ENCODE measurements at regions not wholly inside any gene's neighbourhood (a gene's known extent, or its start where the extent isn't known, plus 50 kb on each side); places are given as distances from the start of the nearest gene placed in this dataset.
A peak's percentile ranks its signal among the peaks of the same experiment; 100 is the strongest.

- H3K27me3 Mint-ChIP-seq, result no peaks in the 10 kb centered on the region
- H3K4me1 Mint-ChIP-seq, result peaks cover 2 to 10% (median 4%) of the 10 kb centered on the region in 4 donors
- H3K9me3 Mint-ChIP-seq, result no peaks in the 10 kb centered on the region
- no peak overlapping the region for H3K4me3 Mint-ChIP-seq
- H3K36me3 Mint-ChIP-seq, result no peaks in the 10 kb centered on the region
- no peak overlapping the region for H3K27ac Mint-ChIP-seq
- ATAC-seq (no peak), DNase-seq (no peak)
- POLR2A ChIA-PET, result no interaction called here
Observed at GRCh38 chr1:58993403-58993802, 209.6 kb upstream of the JUN start.

DNA sequence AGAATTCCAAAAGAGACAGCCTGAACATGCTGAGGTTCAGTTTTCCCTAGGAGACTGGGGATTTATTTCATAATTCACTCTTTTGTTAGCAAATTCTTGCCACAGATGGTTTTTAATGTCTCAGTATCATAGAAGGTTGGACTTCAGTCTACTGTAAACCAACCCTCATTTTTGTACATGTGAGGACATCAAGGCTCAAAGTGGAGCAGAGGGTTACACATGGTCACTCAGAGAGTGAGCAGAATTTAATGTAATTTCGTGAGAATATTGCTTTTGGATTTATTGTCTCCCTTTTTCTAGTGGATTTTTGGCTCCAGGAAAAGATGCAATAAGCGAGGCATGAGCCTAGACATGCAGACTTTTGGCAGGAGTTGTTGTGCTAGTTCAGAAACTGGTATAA lies 210.8 kb upstream of the JUN start:
- Mint-ChIP-seq H3K36me3 (no peaks in the 10 kb centered on the region), H3K4me1 (peaks cover 0 to 13% (median 4%) of the 10 kb centered on the region in 4 donors), H3K4me3 (no peak overlapping the region), H3K27ac (no peak overlapping the region), H3K27me3 (no peaks in the 10 kb centered on the region), H3K9me3 (peaks cover 0 to 4% (median 0%) of the 10 kb centered on the region in 9 donors)
- POLR2A ChIA-PET, result interaction anchor here (0.7 kb wide), 1 partner anchor 8 kb away, joined by 3 read pairs; no protein-coding TSS in a partner anchor
- ATAC-seq, result no peak
- no peak for DNase-seq

GRCh38 chr1:58996341-58997059 lies 212.7 kb upstream of the JUN start:
- no peaks in the 10 kb centered on the region for H3K27me3 Mint-ChIP-seq
- DNase-seq (no peak), ATAC-seq (no peak)
- no peak overlapping the region for H3K27ac Mint-ChIP-seq
- H3K36me3 Mint-ChIP-seq, result peaks cover 0 to 5% (median 3%) of the 10 kb centered on the region in 3 donors
- H3K9me3 Mint-ChIP-seq, result peaks cover 0 to 7% (median 0%) of the 10 kb centered on the region in 9 donors
- no peak overlapping the region for H3K4me3 Mint-ChIP-seq
- peaks cover 0 to 6% (median 4%) of the 10 kb centered on the region in 4 donors for H3K4me1 Mint-ChIP-seq
- POLR2A ChIA-PET, result no interaction called here

DNA sequence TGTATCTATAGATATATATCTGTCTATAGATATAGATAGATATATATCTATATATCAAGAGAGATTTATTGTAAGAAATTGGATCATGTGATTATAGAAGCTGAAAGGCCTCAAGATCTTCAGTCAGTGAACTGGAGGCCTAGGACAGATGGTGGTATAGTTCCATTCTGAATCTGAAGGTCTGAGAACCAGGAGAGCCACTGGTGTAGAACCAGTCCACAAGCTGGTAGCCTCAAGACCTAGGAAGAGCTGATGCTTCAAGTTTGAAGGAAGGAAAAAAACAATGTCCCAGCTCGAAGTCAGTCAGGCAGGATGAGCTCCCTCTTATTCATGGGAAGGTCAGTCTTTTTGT lies 213.2 kb upstream of the JUN start:
- DNase-seq, result no peak
- Mint-ChIP-seq H3K4me3 (no peak overlapping the region), H3K36me3 (peaks cover 0 to 5% (median 3%) of the 10 kb centered on the region in 3 donors), H3K27me3 (no peaks in the 10 kb centered on the region), H3K27ac (peak overlapping the region in 1 of 10 donors; percentile 35), H3K9me3 (peaks cover 0 to 7% (median 0%) of the 10 kb centered on the region in 9 donors), H3K4me1 (peaks cover 0 to 6% (median 3%) of the 10 kb centered on the region in 4 donors)
- ATAC-seq, result no peak
- POLR2A ChIA-PET, result no interaction called here

DNA sequence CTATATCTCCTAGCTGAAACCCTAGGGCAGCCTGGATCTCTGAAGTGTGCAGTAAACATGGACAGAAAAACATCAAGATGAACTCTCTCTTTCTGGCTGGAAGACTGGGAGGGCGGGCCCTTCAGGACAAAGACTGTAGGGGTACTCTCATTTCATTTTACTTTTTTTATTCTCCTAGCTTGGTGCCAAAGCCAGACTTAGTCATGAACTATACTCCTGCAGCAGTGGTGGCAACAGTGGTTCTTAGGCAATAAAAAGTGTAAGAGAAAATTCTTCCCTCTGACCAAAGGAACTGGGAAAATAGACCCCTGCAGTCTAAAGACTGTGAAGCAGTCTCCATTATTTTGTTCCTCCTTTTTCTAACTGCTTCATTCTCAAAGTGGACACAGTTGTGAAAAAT lies 213.8 kb upstream of the JUN start:
- H3K4me1 Mint-ChIP-seq, result peaks cover 0 to 6% (median 3%) of the 10 kb centered on the region in 4 donors
- no peaks in the 10 kb centered on the region for H3K27me3 Mint-ChIP-seq
- POLR2A ChIA-PET, result no interaction called here
- no peak for ATAC-seq
- no peak overlapping the region for H3K4me3 Mint-ChIP-seq
- H3K9me3 Mint-ChIP-seq, result peaks cover 0 to 7% (median 0%) of the 10 kb centered on the region in 9 donors
- H3K27ac Mint-ChIP-seq, result no peak overlapping the region
- H3K36me3 Mint-ChIP-seq, result peaks cover 0 to 5% (median 3%) of the 10 kb centered on the region in 3 donors
- no peak for DNase-seq

DNA sequence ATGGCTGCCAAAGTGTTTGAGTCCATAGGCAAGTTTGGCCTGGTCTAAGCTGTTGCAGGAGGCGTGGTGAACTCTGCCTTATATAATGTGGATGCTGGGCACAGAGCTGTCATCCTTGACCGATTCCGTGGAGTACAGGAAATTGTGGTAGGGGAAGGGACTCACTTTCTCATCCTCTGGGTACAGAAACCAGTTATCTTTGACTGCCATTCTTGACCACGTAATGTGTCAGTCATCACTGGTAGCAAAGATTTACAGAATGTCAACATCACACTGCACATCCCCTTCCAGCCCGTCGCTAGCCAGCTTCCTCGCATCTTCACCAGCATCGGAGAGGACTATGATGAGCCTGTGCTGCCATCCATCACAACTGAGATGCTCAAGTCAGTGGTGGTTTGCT lies 215.8 kb upstream of the JUN start:
- Mint-ChIP-seq H3K9me3 (peaks cover 0 to 7% (median 0%) of the 10 kb centered on the region in 9 donors), H3K4me3 (no peak overlapping the region), H3K27ac (no peak overlapping the region), H3K27me3 (no peaks in the 10 kb centered on the region), H3K4me1 (peaks cover 2 to 13% (median 3%) of the 10 kb centered on the region in 4 donors), H3K36me3 (peaks cover 0 to 5% (median 3%) of the 10 kb centered on the region in 3 donors)
- DNase-seq (no peak), ATAC-seq (no peak)
- POLR2A ChIA-PET, result no interaction called here

DNA sequence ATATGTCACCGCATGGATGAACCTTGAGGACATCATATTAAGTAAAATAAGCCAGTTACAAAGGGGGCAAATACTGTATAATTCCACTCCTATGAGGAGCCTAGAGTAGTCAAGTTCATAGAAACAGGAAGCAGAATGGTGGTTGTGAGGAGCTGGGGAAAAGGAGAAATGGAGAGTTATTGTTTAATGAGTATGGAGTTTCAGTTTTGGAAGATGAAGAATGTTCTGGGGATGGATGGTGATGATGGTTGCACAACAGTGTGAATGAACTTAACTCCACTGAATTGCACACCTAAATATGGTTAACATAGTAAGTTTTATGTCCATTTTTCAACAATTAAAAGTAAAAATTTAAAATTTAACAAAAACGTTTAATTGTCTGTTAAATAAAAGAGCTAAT lies 220.9 kb upstream of the JUN start:
- Mint-ChIP-seq H3K9me3 (peaks cover 0 to 2% (median 0%) of the 10 kb centered on the region in 9 donors), H3K4me3 (peak overlapping the region in 6 of 10 donors; percentile 5 to 49 (median 28)), H3K27ac (peak overlapping the region in 6 of 10 donors; percentile 0 to 75 (median 48)), H3K36me3 (peaks cover 0 to 5% (median 3%) of the 10 kb centered on the region in 3 donors), H3K4me1 (peaks cover 11 to 59% (median 28%) of the 10 kb centered on the region in 4 donors), H3K27me3 (peaks cover 0 to 2% (median 0%) of the 10 kb centered on the region in 5 donors)
- ATAC-seq, result no peak
- POLR2A ChIA-PET, result no interaction called here
- no peak for DNase-seq

DNA sequence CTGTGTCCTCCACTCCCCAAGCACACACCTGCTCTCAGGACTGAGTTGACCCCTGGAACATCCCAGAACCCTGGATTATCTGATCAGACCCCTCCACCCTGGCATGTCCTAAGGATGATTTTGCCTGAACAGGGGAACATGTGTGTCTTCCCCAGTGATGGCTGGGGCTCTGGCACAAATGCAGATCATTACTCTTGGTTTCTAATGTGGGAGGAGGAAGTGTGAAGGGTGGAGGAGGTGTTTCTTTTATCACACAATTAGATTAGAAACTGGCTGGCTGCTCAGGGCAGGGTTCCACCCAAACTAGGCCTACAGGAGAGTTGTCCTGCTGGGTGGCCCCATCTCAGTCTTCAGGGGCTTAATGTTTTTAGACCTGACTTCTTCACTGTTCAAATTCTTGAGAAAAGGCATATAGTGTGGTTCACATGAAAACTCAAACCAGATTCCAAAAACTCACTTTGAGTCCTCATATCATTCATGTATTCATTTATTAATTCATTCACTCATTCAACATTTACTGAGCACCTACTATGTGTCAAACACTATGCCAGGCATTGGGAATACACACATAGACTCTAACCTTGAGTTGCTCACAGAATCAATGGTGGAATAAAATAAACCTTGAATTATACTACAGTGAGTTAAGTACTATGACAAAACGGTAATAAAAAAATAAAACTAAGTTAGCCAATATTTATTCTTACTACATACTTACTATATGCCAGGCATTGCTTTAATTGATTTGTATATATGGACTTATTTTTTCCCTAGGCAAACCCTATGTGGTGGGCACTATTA lies 221.8 kb upstream of the JUN start:
- Mint-ChIP-seq H3K9me3 (no peaks in the 10 kb centered on the region), H3K27me3 (peaks cover 0 to 2% (median 0%) of the 10 kb centered on the region in 5 donors), H3K36me3 (peaks cover 0 to 2% (median under 1%) of the 10 kb centered on the region in 3 donors), H3K4me3 (peak overlapping the region in 5 of 10 donors; percentile 11 to 49 (median 26)), H3K27ac (peak overlapping the region in 5 of 10 donors; percentile 4 to 86 (median 75)), H3K4me1 (peaks cover 11 to 60% (median 28%) of the 10 kb centered on the region in 4 donors)
- POLR2A ChIA-PET, result no interaction called here
- DNase-seq (no peak), ATAC-seq (no peak)

- DNase-seq (no peak), ATAC-seq (no peak)
- Mint-ChIP-seq H3K36me3 (no peaks in the 10 kb centered on the region), H3K9me3 (no peaks in the 10 kb centered on the region), H3K4me3 (no peak overlapping the region), H3K27ac (peak overlapping the region in 4 of 10 donors; percentile 20 to 86 (median 74)), H3K4me1 (peaks cover 11 to 61% (median 28%) of the 10 kb centered on the region in 4 donors), H3K27me3 (peaks cover 0 to 2% (median 0%) of the 10 kb centered on the region in 5 donors)
- POLR2A ChIA-PET, result no interaction called here
Observed at GRCh38 chr1:59006289-59006658, 222.4 kb upstream of the JUN start.

GRCh38 chr1:59006932-59007331 lies 223.1 kb upstream of the JUN start:
- no peaks in the 10 kb centered on the region for H3K9me3 Mint-ChIP-seq
- ATAC-seq (no peak), DNase-seq (no peak)
- POLR2A ChIA-PET, result no interaction called here
- H3K27ac Mint-ChIP-seq, result peak overlapping the region in 3 of 10 donors; percentile 2 to 38 (median 5)
- peaks cover 11 to 65% (median 28%) of the 10 kb centered on the region in 4 donors for H3K4me1 Mint-ChIP-seq
- H3K4me3 Mint-ChIP-seq, result peak overlapping the region in 1 of 10 donors; percentile 42
- peaks cover 0 to 2% (median 0%) of the 10 kb centered on the region in 5 donors for H3K27me3 Mint-ChIP-seq
- no peaks in the 10 kb centered on the region for H3K36me3 Mint-ChIP-seq

GRCh38 chr1:59007429-59007819 lies 223.6 kb upstream of the JUN start:
- ATAC-seq (no peak), DNase-seq (no peak)
- peaks cover 0 to 2% (median 0%) of the 10 kb centered on the region in 5 donors for H3K27me3 Mint-ChIP-seq
- no peaks in the 10 kb centered on the region for H3K36me3 Mint-ChIP-seq
- no peaks in the 10 kb centered on the region for H3K9me3 Mint-ChIP-seq
- H3K27ac Mint-ChIP-seq, result peak overlapping the region in 3 of 10 donors; percentile 2 to 38 (median 5)
- POLR2A ChIA-PET, result no interaction called here
- H3K4me1 Mint-ChIP-seq, result peaks cover 11 to 67% (median 28%) of the 10 kb centered on the region in 4 donors
- no peak overlapping the region for H3K4me3 Mint-ChIP-seq

DNA sequence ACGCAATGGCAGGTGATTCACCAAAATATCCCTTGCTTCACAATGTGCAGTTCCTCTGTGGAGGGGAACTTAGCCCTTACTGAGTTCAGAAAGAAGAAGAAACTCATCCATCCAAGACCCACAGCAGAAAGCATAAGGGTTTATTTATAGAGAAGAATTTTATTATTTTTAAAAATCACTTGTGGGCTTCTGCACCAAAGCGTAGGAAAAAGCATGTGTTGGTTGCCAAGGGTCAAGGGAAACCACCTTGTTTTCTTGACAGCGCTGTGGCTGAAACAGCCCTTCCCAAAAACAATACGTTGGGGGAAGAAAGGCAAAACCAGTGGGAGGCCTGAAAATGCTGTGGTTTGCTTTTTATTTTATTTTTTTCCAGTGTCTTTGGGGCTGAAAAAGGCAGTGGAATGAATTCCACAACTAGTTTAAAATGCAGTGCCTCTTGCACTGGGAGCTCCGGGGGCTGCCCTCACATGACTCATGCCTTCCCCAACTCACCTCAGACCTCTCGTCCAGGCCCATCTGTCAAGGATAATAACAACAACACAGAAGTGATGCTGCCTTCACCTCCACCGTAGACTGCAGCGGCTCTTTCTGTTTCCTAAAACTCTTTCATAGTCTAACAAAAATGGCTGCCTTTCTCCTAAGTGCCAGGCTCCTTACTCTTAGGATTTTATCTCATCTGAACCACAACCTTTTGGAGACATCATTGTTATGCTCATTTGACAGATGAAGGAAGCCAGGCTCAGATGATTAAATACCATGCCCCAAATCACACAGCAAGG lies 224.2 kb upstream of the JUN start:
- POLR2A ChIA-PET, result no interaction called here
- Mint-ChIP-seq H3K36me3 (no peaks in the 10 kb centered on the region), H3K27ac (peak overlapping the region in 2 of 10 donors; percentile 54 to 78), H3K4me3 (peak overlapping the region in 1 of 10 donors; percentile 16), H3K27me3 (peaks cover 0 to 2% (median 0%) of the 10 kb centered on the region in 5 donors), H3K4me1 (peaks cover 11 to 73% (median 28%) of the 10 kb centered on the region in 4 donors), H3K9me3 (no peaks in the 10 kb centered on the region)
- DNase-seq, result no peak
- peak in 1 of 2 donors; percentile 42 for ATAC-seq

All from naive thymus-derived CD8-positive, alpha-beta T cell (primary cell).